ENCODE measurements at regions not wholly inside any gene's neighbourhood (a gene's known extent, or its start where the extent isn't known, plus 50 kb on each side); places are given as distances from the start of the nearest gene placed in this dataset.

- no peak for DNase-seq (ENCODE audit: low read depth in 2 of 2)
Measured at GRCh38 chr6:166842607-166843006, 113.7 kb downstream of the RNASET2 start.

DNA sequence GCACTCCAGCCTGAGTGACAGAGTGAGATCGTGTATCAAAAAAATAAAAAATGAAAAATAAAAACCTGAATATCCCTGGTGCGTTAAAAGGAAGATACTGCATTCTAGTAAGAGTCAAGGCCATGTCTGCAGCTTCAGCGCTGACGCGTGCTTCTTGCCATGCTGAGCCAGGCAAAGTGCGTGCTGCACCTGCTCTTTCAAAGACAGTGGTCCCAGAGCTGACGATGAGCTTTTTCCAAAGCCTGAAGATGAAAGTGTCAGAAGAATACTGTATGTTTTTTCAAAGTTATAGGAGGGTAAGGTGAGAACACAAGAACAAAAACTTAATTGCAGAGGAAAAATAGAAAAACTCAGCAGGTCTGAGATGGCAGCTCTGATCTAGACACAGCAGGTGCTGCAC is 115.1 kb downstream of the RNASET2 start:
- no peak for DNase-seq (ENCODE audit: low read depth in 2 of 2)

GRCh38 chr6:166839569-166839968 is 116.8 kb downstream of the RNASET2 start:
- no peak for DNase-seq (ENCODE audit: low read depth in 2 of 2)

GRCh38 chr6:166838987-166839386 is 117.4 kb downstream of the RNASET2 start:
- DNase-seq (ENCODE audit: low read depth in 2 of 2) = no peak

- DNase-seq (ENCODE audit: low read depth in 2 of 2) = no peak
Measured at GRCh38 chr6:166836785-166837718, 119.3 kb downstream of the RNASET2 start.

GRCh38 chr6:166834049-166834448 is 122.3 kb downstream of the RNASET2 start:
- DNase-seq (ENCODE audit: low read depth in 2 of 2) = no peak

GRCh38 chr6:166830891-166831363 is 125.4 kb downstream of the RNASET2 start:
- DNase-seq (ENCODE audit: low read depth in 2 of 2) = no peak

DNA sequence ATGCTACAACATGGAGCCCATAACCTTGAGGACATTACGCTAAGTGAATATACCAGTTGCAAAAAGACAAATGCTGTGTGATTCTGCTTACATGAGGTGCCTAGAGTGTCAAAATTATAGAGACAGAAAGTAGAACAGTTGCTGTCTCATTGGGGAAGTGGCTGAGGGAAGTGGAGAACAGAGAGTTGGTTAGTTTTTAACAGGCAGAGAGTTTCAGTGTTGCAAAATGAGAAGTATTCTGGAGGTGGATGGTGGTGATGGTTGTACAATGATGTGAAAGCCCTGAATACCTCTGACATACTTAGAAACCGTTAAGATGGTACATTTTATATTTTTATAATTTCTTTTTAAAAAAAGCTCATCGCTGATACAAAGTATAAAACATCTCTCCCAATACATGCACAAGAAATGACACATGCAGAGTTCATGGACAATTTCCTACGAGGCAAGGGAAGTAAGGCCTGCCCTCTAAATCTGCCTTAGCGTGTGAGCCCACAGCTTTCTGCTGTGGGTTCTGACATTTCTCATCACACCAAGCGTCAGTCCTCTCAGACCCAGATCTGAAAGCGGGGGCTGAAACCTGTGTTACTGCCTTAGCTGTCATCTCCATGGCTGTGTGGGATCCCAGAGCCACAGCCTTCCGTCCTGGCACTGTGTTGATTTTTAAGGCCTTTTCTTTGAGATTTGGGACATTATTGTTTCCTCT is 126.0 kb downstream of the RNASET2 start:
- no peak for DNase-seq (ENCODE audit: low read depth in 2 of 2)

GRCh38 chr6:166826264-166826663 is 130.1 kb downstream of the RNASET2 start:
- DNase-seq (ENCODE audit: low read depth in 2 of 2) = no peak

- no peak for DNase-seq (ENCODE audit: low read depth in 2 of 2)
Measured at GRCh38 chr6:166825553-166826145, 130.7 kb downstream of the RNASET2 start.

DNA sequence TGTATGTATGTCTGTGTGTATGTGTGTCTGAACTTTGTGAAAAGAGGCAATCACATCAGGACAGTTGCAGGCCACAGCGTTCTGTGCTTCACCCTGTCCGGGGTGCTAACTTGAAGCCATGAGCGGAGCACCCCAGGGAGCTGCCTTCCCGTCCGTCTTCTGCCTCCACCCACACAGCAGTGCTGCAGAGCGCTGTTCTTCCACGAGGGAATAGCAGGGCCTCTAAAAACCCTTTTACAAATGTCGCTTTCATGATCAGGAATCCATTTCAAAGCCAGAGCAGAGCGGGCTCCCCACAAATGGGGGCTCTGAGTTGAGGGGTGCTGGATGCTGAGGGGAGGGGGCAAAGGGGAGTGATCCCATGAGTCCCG is 131.5 kb downstream of the RNASET2 start:
- no peak for DNase-seq (ENCODE audit: low read depth in 2 of 2)

DNA sequence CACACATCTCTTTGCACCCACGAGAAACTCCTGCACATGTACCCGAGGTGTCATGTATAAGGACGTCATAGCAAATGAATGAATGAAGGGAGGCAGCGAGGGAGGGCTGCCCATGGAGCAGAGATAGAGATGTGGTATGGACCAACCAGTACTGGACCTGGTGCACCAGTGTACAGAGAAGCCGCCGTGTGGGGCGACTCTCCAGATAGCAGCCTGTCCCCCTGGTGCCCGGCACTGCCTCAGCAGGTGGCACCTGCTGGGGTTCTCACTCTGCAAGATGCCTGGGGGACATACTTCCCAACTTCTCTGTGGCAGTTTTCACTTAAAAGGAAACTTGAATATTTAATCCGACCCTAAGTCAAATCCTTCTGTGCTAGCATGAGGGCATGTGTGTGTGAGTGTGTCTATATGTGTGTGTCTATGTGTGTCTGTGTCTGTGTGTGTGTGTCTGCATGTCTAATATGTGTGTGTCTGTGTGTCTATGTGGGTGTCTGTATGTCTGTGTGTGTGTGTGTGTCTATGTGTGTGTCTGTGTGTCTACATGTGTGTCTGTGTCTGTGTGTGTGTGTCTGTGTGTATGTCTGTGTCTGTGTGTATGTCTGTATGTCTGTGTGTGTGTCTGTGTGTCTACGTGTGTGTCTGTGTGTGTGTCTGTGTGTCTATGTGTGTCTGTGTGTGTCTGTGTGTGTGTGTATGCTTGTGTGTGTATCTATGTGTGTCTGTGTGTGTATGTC is 132.0 kb downstream of the RNASET2 start:
- DNase-seq (ENCODE audit: low read depth in 2 of 2) = no peak

GRCh38 chr6:166822609-166823008 is 133.7 kb downstream of the RNASET2 start:
- no peak for DNase-seq (ENCODE audit: low read depth in 2 of 2)

DNA sequence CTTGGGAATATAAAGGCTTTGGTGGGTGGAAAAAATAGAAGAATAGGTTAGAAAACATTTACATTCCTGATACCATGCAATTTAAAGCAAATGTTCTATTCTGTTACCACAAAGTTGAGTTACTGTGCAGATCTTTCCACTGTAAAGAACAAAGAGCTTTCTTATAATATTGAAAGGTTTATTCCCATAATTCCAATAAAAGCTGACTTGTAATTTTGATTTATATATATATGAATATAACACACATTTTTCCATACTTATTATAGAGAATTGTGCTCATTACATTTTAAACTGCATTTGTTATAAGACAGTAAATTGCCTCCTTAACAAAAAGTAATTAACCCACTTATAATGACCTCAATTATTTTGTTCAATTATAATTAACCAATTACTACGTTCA is 135.9 kb downstream of the RNASET2 start:
- no peak for DNase-seq (ENCODE audit: low read depth in 2 of 2)

GRCh38 chr6:166820070-166820469 is 136.3 kb downstream of the RNASET2 start:
- no peak for DNase-seq (ENCODE audit: low read depth in 2 of 2)

DNA sequence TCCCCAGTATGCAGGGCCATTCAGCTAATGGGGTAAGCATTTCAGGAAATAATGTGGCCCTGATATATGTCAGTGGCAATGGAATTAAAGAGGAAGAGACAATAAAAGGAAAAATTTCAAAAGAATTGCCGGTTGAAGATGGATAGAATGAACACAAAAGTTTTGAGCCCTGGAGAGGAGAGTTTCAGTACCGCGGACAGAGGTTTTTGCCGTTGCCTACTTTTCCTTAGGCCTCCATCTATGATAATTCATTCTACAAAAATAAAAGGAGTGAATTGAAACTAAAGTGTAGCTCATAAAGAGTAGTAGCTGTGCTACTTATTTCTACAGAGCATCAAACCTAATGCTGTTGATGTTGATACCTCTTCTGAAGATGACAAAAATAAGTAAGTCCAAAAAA is 140.7 kb downstream of the RNASET2 start:
- no peak for DNase-seq (ENCODE audit: low read depth in 2 of 2)

DNA sequence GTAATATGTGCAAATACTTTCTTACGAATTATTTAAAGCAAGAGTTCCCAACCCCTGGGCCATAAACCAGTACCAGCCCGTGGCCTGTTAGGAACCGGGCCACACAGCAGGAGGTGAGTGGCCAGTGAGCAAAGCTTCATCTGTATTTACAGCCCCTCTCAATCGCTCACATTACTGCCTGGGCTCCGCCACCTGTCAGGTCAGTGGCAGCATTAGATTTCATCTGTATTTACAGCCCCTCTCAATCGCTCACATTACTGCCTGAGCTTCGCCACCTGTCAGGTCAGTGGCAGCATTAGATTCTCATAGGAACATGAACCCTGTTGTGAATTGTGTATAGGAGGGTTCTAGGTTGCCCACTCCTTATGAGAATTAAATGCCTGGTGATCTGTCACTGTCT is 142.0 kb downstream of the RNASET2 start:
- DNase-seq (ENCODE audit: low read depth in 2 of 2) = no peak

GRCh38 chr6:166813461-166813860 is 142.9 kb downstream of the RNASET2 start:
- no peak for DNase-seq (ENCODE audit: low read depth in 2 of 2)

DNA sequence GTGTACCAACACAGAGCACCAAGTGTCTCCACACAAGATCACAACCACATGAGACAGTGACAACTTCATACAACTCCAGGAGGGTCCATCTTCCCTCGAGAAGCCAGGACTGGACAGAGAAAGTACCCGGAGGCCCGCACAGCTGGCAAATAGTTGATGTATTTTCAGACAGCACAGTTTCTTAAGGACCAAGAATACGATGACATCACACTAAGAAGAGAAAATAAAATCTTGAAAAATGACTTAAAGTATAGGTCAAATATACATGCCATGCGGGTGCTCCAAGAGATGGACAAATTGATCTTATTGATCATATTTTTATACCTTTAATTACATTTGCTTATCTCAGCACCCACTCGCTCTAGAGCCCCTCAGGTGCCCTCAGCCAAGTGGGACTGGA is 145.5 kb downstream of the RNASET2 start:
- no peak for DNase-seq (ENCODE audit: low read depth in 2 of 2)

DNA sequence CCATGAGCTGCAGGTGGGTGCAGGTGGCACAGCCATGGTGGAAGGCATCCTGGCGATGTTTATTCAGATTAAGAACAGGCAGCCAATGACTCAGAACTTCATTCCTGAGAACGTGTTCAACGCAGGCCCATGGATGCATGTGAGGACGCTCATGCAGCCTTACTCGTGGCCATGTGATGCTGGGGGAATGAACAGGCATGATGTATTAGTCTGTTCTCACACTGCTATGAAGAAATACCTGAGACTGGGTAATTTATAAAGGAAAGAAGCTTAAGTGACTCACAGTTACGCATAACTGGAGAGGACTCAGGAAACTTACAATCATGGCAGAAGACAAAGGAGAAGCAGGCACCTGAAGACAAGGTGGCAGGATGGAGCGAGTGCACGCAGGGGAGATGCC is 146.6 kb downstream of the RNASET2 start:
- no peak for DNase-seq (ENCODE audit: low read depth in 2 of 2)

- DNase-seq (ENCODE audit: low read depth in 2 of 2) = no peak
Measured at GRCh38 chr6:166806962-166807757, 149.2 kb downstream of the RNASET2 start.

All from activated CD8-positive, alpha-beta memory T cell treated with anti-CD3 and anti-CD28 coated beads for 4 hours (primary cell).